ENCODE measurements at regions not wholly inside any gene's neighbourhood (a gene's known extent, or its start where the extent isn't known, plus 50 kb on each side); places are given as distances from the start of the nearest gene placed in this dataset.

GRCh38 chr6:119643876-119644275 lies 294.3 kb upstream of the MAN1A1 start:
- no peak for DNase-seq (ENCODE audit: low spot score)

- no peak for DNase-seq (ENCODE audit: low spot score)
These were observed 288.2 kb upstream of the MAN1A1 start for GRCh38 chr6:119637768-119638167.

- DNase-seq (ENCODE audit: low spot score), result no peak
These were observed 286.5 kb upstream of the MAN1A1 start for GRCh38 chr6:119636060-119636459.

- DNase-seq (ENCODE audit: low spot score), result no peak
These were observed 283.9 kb upstream of the MAN1A1 start for GRCh38 chr6:119633461-119633860.

GRCh38 chr6:119630561-119631192 lies 281.1 kb upstream of the MAN1A1 start:
- no peak for DNase-seq (ENCODE audit: low spot score)

GRCh38 chr6:119628691-119629594 lies 279.4 kb upstream of the MAN1A1 start:
- DNase-seq (ENCODE audit: low spot score), result no peak

- DNase-seq (ENCODE audit: low spot score), result no peak
These were observed 278.5 kb upstream of the MAN1A1 start for GRCh38 chr6:119627908-119628669.

GRCh38 chr6:119626884-119627619 lies 277.5 kb upstream of the MAN1A1 start:
- DNase-seq (ENCODE audit: low spot score), result no peak

- DNase-seq (ENCODE audit: low spot score), result no peak
These were observed 271.4 kb upstream of the MAN1A1 start for GRCh38 chr6:119620846-119621555.

- DNase-seq (ENCODE audit: low spot score), result no peak
These were observed 264.6 kb upstream of the MAN1A1 start for GRCh38 chr6:119614138-119614537.

GRCh38 chr6:119612911-119613381 lies 263.4 kb upstream of the MAN1A1 start:
- peak; percentile 41 for DNase-seq (ENCODE audit: low spot score)

- no peak for DNase-seq (ENCODE audit: low spot score)
These were observed 262.8 kb upstream of the MAN1A1 start for GRCh38 chr6:119612176-119612891.

GRCh38 chr6:119610754-119611153 lies 261.2 kb upstream of the MAN1A1 start:
- no peak for DNase-seq (ENCODE audit: low spot score)

GRCh38 chr6:119610265-119610664 lies 260.7 kb upstream of the MAN1A1 start:
- no peak for DNase-seq (ENCODE audit: low spot score)

GRCh38 chr6:119609865-119610264 lies 260.3 kb upstream of the MAN1A1 start:
- no peak for DNase-seq (ENCODE audit: low spot score)

- no peak for DNase-seq (ENCODE audit: low spot score)
These were observed 259.4 kb upstream of the MAN1A1 start for GRCh38 chr6:119608994-119609393.

GRCh38 chr6:119604124-119604523 lies 254.6 kb upstream of the MAN1A1 start:
- DNase-seq (ENCODE audit: low spot score), result no peak

GRCh38 chr6:119603501-119603900 lies 253.9 kb upstream of the MAN1A1 start:
- DNase-seq (ENCODE audit: low spot score), result no peak

GRCh38 chr6:119602215-119603178 lies 252.9 kb upstream of the MAN1A1 start:
- no peak for DNase-seq (ENCODE audit: low spot score)

All from D341Med (cell line).